GM21390 (cell line): ENCODE measurements at regions not wholly inside any gene's neighbourhood (a gene's known extent, or its start where the extent isn't known, plus 50 kb on each side); places are given as distances from the start of the nearest gene placed in this dataset.
"Not testable (repeated sequence)": the region's sequence is repeated elsewhere in the genome, so short reads cannot be mapped to it uniquely, and the experiment has no call there.

Experiments used
- ATAC-seq: cut with Tn5 transposase; IDR thresholded peaks from one replicate; pipeline ENCODE4 v1.9.1; 2021; ENCODE audit not compliant: unreplicated experiment

GRCh38 chr16:22651111-22651817, 140.6 kb downstream of the NPIPB5 start:
- not testable (repeated sequence) for ATAC-seq

GRCh38 chr16:22652463-22652845, 141.8 kb downstream of the NPIPB5 start:
- ATAC-seq: no peak

- ATAC-seq: no peak
These were observed 143.2 kb downstream of the NPIPB5 start for GRCh38 chr16:22653876-22654275.

DNA sequence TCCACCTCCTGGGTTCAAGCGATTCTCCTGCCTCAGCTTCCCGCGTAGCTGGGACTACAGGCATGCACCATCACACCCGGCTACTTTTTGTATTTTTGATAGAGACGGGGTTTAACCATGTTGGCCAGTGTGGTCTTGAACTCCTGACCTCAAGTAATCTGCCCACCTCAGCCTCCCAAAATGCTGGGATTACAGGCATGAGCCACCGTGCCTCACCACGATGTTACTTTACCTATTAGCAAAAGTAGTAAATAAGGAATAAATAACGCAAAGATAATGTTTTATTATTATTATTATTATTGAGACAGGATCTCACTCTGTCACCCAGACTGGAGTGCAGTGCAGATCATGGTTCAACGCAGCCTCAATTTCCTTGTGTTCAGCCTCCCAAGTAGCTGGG, 145.9 kb downstream of the NPIPB5 start:
- not testable (repeated sequence) for ATAC-seq

- ATAC-seq: no peak
These were observed 149.2 kb downstream of the NPIPB5 start for GRCh38 chr16:22659933-22660332.

- no peak for ATAC-seq
These were observed 149.9 kb downstream of the NPIPB5 start for GRCh38 chr16:22660441-22661160.

DNA sequence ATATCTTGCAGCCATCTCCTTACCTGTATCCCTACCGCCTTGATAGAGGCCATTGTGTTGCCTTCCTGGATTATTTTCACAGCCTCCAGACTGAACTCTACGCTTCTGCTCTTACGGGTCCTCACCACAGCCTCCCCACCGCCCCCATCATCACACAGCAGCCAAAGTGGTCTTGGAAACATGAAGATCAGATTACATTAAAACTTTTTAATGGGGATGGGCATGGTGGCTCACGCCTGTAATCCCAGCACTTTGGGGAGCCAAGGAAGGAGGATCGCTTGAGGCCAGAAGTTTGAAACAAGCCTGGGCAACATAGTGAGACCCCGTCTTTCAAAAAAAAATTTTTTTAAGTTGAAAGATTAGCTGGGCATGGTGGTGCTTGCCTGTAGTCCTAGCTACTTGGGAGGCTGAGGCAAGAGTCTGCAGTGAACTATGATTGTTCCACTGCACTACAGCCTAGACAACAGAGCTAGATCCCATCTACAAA, 150.5 kb downstream of the NPIPB5 start:
- ATAC-seq: no peak

DNA sequence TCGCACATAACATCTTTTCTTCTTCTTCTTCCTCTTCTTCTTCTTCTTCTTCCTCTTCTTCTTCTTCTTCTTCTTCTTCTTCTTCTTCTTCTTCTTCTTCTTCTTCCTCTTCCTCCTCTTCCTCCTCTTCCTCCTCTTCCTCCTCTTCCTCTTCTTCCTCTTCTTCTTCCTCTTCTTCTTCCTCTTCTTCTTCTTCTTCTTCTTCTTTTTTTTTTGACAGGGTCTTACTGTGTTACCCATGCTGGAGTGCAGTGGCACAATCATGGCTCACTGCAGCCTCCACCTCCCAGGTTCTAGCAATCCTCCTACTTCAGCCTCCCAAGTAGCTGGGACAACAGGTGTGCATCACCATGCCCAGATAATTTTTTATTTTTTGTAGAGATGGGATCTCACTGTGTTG, 151.0 kb upstream of the HS3ST2 start:
- not testable (repeated sequence) for ATAC-seq

GRCh38 chr16:22663389-22664064, 150.4 kb upstream of the HS3ST2 start:
- ATAC-seq: no peak

DNA sequence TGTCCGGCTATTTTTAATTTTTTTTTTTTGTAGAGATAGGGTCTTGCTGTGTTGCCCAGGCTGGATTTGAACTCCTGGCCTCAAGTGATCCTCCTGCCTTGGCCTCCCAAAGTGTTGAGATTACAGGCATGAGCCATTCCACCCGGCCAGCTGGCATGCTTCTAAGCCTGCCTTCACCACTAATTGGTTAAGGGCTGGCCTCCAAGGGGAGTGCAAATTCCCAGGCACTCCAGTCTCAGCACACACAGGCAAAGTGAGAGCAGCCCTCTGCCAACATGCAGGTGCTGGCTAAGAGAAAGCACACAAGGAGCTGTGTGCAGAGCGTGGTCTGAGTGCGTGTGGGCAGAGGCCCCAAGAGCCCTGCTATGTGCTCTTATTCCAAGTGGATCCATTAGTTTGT, 149.8 kb upstream of the HS3ST2 start:
- no peak for ATAC-seq

- no peak for ATAC-seq
These were observed 149.4 kb upstream of the HS3ST2 start for GRCh38 chr16:22664561-22664997.

DNA sequence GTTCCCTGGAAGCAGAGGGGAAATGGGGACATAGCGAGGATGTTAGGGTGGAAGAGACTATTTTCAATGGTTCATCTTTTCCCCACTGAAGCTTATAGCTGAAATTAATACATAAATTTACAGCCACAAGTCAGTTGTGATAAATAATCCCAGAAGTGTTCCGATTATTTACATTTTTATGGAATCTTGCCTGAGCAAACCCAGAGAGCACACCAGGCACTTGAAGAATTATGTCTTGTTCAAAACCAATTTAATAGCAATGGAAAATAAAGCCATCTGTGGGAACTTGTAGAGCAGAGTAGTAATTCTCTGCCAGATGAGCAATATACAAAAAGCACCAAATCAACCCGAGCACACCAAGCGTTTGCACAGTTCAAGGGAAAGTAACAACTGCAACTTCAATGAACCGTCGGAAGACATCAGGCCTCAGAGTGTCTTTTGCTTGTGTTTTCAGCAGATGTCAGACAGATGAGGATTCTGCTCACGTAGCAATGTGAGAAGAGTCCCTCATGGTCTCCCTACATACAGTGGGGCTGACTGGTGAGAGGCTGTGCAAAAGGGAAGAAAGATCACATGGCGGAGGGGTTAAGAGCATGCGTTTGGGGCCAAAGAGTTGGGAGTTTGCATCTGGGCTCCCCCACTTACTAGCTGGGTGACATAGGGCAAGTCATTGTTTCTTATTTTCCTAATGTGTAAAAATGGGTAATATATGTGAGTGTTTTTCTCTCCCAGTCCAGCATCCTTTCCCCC, 148.7 kb upstream of the HS3ST2 start:
- ATAC-seq: no peak

- no peak for ATAC-seq
These were observed 148.2 kb upstream of the HS3ST2 start for GRCh38 chr16:22665803-22666202.

DNA sequence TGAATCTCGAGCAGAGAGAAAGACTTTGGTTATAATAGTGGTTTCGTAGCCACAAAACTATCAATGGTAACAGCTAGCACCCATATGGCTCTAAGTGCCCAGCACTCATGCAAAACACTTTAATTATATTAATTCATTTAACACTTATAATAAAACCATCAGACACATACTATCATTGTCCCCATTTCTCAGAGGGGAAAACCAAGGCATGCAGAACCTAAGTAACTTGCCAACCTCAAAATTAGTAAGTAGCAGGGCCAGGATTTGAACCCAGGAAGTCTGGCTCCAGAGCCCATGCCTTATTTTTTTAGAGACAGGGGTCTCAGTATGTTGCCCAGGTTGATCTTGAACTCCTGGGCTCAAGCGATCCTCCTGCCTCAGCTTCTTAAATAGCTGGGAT, 145.6 kb upstream of the HS3ST2 start:
- ATAC-seq: no peak

- no peak for ATAC-seq
These were observed 143.9 kb upstream of the HS3ST2 start for GRCh38 chr16:22670044-22670536.

DNA sequence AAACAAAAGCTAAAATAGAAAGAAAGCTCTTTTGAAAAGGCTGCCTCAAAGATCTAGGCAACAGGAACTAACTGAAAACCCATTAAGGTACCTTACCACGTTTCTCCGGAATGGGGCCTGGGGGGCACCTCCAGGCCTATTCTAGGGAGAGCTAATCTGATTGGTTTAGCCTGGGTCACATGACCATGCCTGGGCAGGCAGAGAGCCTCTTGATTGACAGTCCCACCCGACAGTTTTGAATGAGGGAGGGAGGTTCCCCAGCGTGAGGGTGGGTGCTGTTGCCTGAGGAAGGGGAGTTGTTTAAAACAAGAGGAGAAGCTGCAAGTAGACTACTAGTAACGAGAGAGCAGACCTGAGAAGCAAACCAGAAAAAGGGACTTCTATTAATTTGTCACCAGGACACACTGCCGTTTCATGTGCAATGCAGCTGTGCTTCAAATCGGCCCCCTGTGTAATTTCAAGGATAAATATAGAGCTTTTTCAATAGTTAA, 143.4 kb upstream of the HS3ST2 start:
- ATAC-seq: no peak

- no peak for ATAC-seq
These were observed 142.5 kb upstream of the HS3ST2 start for GRCh38 chr16:22671301-22672076.

GRCh38 chr16:22672830-22673210, 141.1 kb upstream of the HS3ST2 start:
- no peak for ATAC-seq

DNA sequence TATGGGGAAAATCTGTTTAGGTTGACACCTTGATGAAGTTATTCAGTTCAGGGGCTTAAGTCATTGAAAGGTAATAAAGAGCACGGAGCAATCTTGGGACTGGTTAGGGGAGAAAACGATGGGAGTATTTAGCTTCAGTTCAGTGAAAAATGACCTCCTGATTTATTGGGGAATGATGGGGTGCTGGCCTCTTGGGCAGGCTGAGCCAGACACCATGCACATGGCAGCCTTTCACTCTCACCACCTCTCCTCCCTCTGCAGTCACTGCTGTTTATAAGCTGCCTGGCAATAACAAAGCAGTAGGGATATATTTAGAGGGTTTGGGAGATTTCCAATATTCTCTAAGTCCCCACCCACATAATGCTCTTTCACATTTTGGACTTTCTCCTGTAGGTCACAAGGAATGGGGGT, 140.5 kb upstream of the HS3ST2 start:
- no peak for ATAC-seq

DNA sequence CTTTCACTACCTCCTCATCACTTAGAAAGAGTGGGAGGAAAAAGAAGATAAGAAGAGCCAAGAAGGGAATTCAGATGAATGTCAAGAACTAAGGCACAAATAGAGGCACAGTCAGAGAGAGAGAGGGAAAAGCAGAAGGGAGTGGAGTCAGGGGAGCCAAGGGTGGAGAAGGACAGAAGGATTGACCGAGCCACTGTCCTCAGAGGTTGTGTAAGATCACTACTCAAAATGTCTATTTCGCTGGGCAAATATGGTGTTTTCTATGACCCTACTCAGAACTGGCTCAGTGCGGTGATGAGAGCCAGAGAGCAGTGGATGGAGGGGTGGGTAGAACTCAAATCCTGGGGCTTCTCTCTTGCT, 139.2 kb upstream of the HS3ST2 start:
- ATAC-seq: no peak
